ENCODE measurements at regions not wholly inside any gene's neighbourhood (a gene's known extent, or its start where the extent isn't known, plus 50 kb on each side); places are given as distances from the start of the nearest gene placed in this dataset.

DNA sequence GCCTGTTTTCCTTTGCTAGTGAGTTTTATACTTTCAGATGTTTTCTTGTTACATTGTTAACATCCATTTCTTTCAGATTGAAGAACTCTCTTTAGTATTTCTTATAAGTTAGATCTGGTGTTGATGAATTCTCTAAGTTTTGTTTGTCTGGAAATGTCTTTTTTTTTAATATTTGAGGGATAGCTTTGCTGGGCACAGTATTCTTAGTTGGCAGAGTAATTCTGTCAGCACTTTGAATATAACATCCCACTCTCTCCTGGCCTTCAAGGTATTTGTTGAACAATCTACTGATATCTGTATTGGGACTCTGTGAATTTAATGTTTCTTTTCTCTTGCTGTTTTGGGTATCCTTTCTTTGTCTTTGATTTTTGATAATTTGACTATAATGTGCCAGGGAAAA, 79.4 kb upstream of the UST start:
- TF ChIP-seq, protein P1, sequence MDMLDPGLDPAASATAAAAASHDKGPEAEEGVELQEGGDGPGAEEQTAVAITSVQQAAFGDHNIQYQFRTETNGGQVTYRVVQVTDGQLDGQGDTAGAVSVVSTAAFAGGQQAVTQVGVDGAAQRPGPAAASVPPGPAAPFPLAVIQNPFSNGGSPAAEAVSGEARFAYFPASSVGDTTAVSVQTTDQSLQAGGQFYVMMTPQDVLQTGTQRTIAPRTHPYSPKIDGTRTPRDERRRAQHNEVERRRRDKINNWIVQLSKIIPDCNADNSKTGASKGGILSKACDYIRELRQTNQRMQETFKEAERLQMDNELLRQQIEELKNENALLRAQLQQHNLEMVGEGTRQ (IDR thresholded peaks at IDR 0.05; ENCODE audit: low read length): no peak
- no peak for TF ChIP-seq SIX5 (IDR thresholded peaks at IDR 0.05; ENCODE audit: low read depth, low read length)
- no peak for TF ChIP-seq TEAD4 (IDR thresholded peaks at IDR 0.05; ENCODE audit: low read depth, low read length)
- TF ChIP-seq JUND (IDR thresholded peaks at IDR 0.05; ENCODE audit: low read length): no peak
- TF ChIP-seq NANOG (IDR thresholded peaks at IDR 0.05; ENCODE audit: insufficient read depth, low read depth, low read length, poor library complexity, severe bottlenecking): no peak
- TF ChIP-seq CBX8 (IDR thresholded peaks at IDR 0.05; ENCODE audit: borderline replicate concordance, low read depth, low read length): no peak
- no peak for TF ChIP-seq CBX5 (IDR thresholded peaks at IDR 0.05; ENCODE audit: low read depth, low read length)
- no peak for TF ChIP-seq SP4 (IDR thresholded peaks at IDR 0.05; ENCODE audit: low read length)
- no peak for TF ChIP-seq CEBPB (IDR thresholded peaks at IDR 0.05; ENCODE audit: low read depth, low read length)
- TF ChIP-seq KDM4A (IDR thresholded peaks at IDR 0.05; ENCODE audit: low read depth, low read length, severe bottlenecking): no peak
- TF ChIP-seq POLR2AphosphoS5 (IDR thresholded peaks at IDR 0.05; ENCODE audit: low read depth, low read length): no peak
- TF ChIP-seq RXRA (IDR thresholded peaks at IDR 0.05; ENCODE audit: insufficient read depth, low read depth, low read length): no peak
- no peak for TF ChIP-seq PHF8 (conservative IDR thresholded peaks at IDR 0.05; ENCODE audit: low read depth, low read length)
- Histone ChIP-seq H2BK20ac (ENCODE audit: low read length) (no peak overlapping the region), H2AK5ac (ENCODE audit: low read depth, low read length) (no peak overlapping the region), H3K56ac (replicated peaks; ENCODE audit: insufficient read length, low read depth, low read length) (no peak overlapping the region), H3K27me3 (replicated peaks in 1 of 4; ENCODE audit: control insufficient read depth in 3 of 4, extremely low read depth in 1 of 4, insufficient read depth in 3 of 4, low read length in 3 of 4) (no peaks in the 10 kb centered on the region), H3K23me2 (ENCODE audit: low read depth, low read length) (no peaks in the 10 kb centered on the region), H3K27ac (ENCODE audit: low read depth, low read length) (no peak overlapping the region), H3K79me2 (ENCODE audit: control insufficient read depth in 1 of 2, insufficient read depth in 2 of 2, low read length in 2 of 2) (no peaks in the 10 kb centered on the region), H3K9ac (replicated peaks in 1 of 4; ENCODE audit: extremely low read depth in 1 of 4, low read depth in 3 of 4, low read length in 3 of 4) (no peak overlapping the region), H4K91ac (replicated peaks; ENCODE audit: insufficient read length, low read length) (no peak overlapping the region), H3K4ac (replicated peaks; ENCODE audit: insufficient read length, low read depth, low read length) (no peak overlapping the region), H3K79me1 (ENCODE audit: low read depth, low read length) (no peaks in the 10 kb centered on the region), H2BK15ac (ENCODE audit: low read length) (no peak overlapping the region), H2AFZ (ENCODE audit: low read length) (no peak overlapping the region), H3K18ac (ENCODE audit: extremely low read depth, low read length) (no peak overlapping the region), H4K5ac (ENCODE audit: insufficient read length, low read depth, low read length) (no peak overlapping the region), H3K36me3 (ENCODE audit: control insufficient read depth in 2 of 4, insufficient read depth in 4 of 4, low read length in 3 of 4) (no peaks in the 10 kb centered on the region), H3K14ac (ENCODE audit: insufficient read length) (no peak overlapping the region), H3K4me1 (replicated peaks in 1 of 4; ENCODE audit: control insufficient read depth in 3 of 4, insufficient read depth in 4 of 4, low read length in 3 of 4) (peaks cover 0 to 4% (median 0%) of the 10 kb centered on the region in 4 experiments; a peak in 2 of 7 replicates), H3K4me2 (ENCODE audit: insufficient read depth in 1 of 2, low read depth in 2 of 2, low read length in 2 of 2) (no peak overlapping the region), H3K23ac (ENCODE audit: insufficient read length) (no peak overlapping the region), H4K8ac (ENCODE audit: extremely low read depth, insufficient read depth, low read length) (no peak overlapping the region), H2BK12ac (ENCODE audit: low read depth, low read length) (no peak overlapping the region), H2BK120ac (replicated peaks; ENCODE audit: low read depth, low read length) (no peak overlapping the region), H2BK5ac (ENCODE audit: low read depth, low read length) (no peak overlapping the region), H3K4me3 (ENCODE audit: extremely low read depth in 1 of 4, insufficient read depth in 2 of 4, low read depth in 3 of 4, low read length in 4 of 4) (no peak overlapping the region), H3K9me3 (ENCODE audit: insufficient read depth in 2 of 2, low read depth in 1 of 2, low read length in 1 of 2) (peaks cover 13 to 16% of the 10 kb centered on the region in 2 experiments), H4K20me1 (replicated peaks in 1 of 2; ENCODE audit: control insufficient read depth in 1 of 2, insufficient read depth in 2 of 2, low read length in 2 of 2) (no peaks in the 10 kb centered on the region)
- FAIRE-seq (no peak), DNase-seq (ENCODE audit: low read depth in 1 of 2, low spot score in 2 of 2) (no peak)
- CTCF ChIA-PET (ENCODE audit: partially characterized antibody): no interaction called here
- POLR2A ChIA-PET (ENCODE audit: partially characterized antibody): no interaction called here

Measured in H1 (cell line).